ENCODE measurements at regions not wholly inside any gene's neighbourhood (a gene's known extent, or its start where the extent isn't known, plus 50 kb on each side); places are given as distances from the start of the nearest gene placed in this dataset.
"Not testable (repeated sequence)": the region's sequence is repeated elsewhere in the genome, so short reads cannot be mapped to it uniquely, and the experiment has no call there.

- TF ChIP-seq POLR2A, POLR2AphosphoS5 (IDR thresholded peaks at IDR 0.05; ENCODE audit: low read depth, low read length): not testable (repeated sequence)
Observed at GRCh38 chr1:83405789-83406188, 593.1 kb downstream of the TTLL7 start.
